ENCODE measurements at regions not wholly inside any gene's neighbourhood (a gene's known extent, or its start where the extent isn't known, plus 50 kb on each side); places are given as distances from the start of the nearest gene placed in this dataset.
"Not testable (repeated sequence)": the region's sequence is repeated elsewhere in the genome, so short reads cannot be mapped to it uniquely, and the experiment has no call there.

- no peaks in the 10 kb centered on the region for H3K9me3 Mint-ChIP-seq (ENCODE audit: unreplicated experiment)
- no peaks in the 10 kb centered on the region for H3K4me1 Mint-ChIP-seq (ENCODE audit: insufficient read depth, unreplicated experiment)
- POLR2A ChIA-PET = no interaction called here
- no TSS peak for BruUV-seq (replicated peaks)
- TF ChIP-seq, protein P1, sequence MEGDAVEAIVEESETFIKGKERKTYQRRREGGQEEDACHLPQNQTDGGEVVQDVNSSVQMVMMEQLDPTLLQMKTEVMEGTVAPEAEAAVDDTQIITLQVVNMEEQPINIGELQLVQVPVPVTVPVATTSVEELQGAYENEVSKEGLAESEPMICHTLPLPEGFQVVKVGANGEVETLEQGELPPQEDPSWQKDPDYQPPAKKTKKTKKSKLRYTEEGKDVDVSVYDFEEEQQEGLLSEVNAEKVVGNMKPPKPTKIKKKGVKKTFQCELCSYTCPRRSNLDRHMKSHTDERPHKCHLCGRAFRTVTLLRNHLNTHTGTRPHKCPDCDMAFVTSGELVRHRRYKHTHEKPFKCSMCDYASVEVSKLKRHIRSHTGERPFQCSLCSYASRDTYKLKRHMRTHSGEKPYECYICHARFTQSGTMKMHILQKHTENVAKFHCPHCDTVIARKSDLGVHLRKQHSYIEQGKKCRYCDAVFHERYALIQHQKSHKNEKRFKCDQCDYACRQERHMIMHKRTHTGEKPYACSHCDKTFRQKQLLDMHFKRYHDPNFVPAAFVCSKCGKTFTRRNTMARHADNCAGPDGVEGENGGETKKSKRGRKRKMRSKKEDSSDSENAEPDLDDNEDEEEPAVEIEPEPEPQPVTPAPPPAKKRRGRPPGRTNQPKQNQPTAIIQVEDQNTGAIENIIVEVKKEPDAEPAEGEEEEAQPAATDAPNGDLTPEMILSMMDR (IDR thresholded peaks at IDR 0.05; ENCODE audit: unreplicated experiment) = no peak
- no peaks in the 10 kb centered on the region for H3K27me3 Mint-ChIP-seq (ENCODE audit: insufficient read depth, unreplicated experiment)
- H3K36me3 Mint-ChIP-seq (ENCODE audit: insufficient read depth, unreplicated experiment) = no peaks in the 10 kb centered on the region
- H3K27ac Mint-ChIP-seq (ENCODE audit: low read depth, unreplicated experiment) = no peak overlapping the region
- DNase-seq (ENCODE audit: unreplicated experiment) = no peak
- intact Hi-C loops (cut with micrococcal nuclease) = no loop called here
- H3K4me3 Mint-ChIP-seq (ENCODE audit: unreplicated experiment) = no peak overlapping the region
- CTCF ChIA-PET = no interaction called here
Observed at GRCh38 chr12:16785953-16786352, 180.0 kb upstream of the LMO3 start.

DNA sequence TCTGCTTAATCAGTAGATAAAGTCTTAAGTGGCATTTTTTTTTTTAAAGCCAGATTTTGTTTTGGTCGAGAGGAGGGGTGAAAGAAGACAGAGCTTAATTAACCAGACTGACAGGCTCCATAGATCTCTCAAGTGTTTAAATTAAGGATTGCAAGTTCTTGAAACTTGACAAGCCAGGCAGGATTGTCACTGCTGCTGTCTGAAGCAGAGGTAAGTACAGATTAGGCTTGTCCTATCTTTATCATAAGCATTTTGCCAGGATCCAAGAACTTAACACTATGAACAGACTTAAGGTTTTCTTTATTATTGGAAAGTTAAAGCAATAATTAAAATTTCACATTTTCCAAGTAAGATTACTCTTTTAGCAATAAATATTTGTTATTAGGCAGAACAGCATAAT, 179.6 kb upstream of the LMO3 start:
- ChIA-PET POLR2A (no interaction called here), CTCF (no interaction called here)
- Mint-ChIP-seq H3K27me3 (ENCODE audit: insufficient read depth, unreplicated experiment) (no peaks in the 10 kb centered on the region), H3K4me1 (ENCODE audit: insufficient read depth, unreplicated experiment) (no peaks in the 10 kb centered on the region), H3K4me3 (ENCODE audit: unreplicated experiment) (no peak overlapping the region), H3K27ac (ENCODE audit: low read depth, unreplicated experiment) (no peak overlapping the region), H3K36me3 (ENCODE audit: insufficient read depth, unreplicated experiment) (no peaks in the 10 kb centered on the region), H3K9me3 (ENCODE audit: unreplicated experiment) (no peaks in the 10 kb centered on the region)
- TF ChIP-seq, protein P1 (IDR thresholded peaks at IDR 0.05; ENCODE audit: unreplicated experiment) = no peak
- no peak for DNase-seq (ENCODE audit: unreplicated experiment)
- BruUV-seq (replicated peaks) = no TSS peak
- intact Hi-C loops (cut with micrococcal nuclease) = no loop called here

DNA sequence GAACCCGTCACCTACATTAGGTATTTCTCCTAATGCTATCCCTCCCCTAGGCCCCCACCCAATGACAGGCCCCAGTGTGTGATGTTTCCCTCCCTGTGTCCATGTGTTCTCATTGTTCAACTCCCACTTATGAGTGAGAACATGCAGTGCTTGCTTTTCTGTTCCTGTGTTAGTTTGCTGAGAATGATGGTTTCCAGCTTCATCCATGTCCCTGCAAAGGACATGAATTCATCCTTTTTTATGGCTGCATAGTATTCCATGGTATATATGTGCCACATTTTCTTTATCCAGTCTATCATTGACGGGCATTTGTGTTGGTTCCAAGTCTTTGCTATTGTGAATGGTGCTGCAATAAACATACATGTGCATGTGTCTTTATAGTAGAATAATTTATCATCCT, 163.2 kb upstream of the LMO3 start:
- H3K27ac Mint-ChIP-seq (ENCODE audit: low read depth, unreplicated experiment); H3K4me3 Mint-ChIP-seq (ENCODE audit: unreplicated experiment); BruUV-seq (replicated peaks); H3K27me3 Mint-ChIP-seq (ENCODE audit: insufficient read depth, unreplicated experiment); DNase-seq (ENCODE audit: unreplicated experiment); H3K4me1 Mint-ChIP-seq (ENCODE audit: insufficient read depth, unreplicated experiment); POLR2A ChIA-PET; intact Hi-C loops (cut with micrococcal nuclease); H3K36me3 Mint-ChIP-seq (ENCODE audit: insufficient read depth, unreplicated experiment): not testable (repeated sequence)
- CTCF ChIA-PET = interaction anchor here (0.9 kb wide), 1 partner anchor 14 kb away, joined by 5 read pairs; no protein-coding TSS in a partner anchor
- peaks cover 25% of the 10 kb centered on the region for H3K9me3 Mint-ChIP-seq (ENCODE audit: unreplicated experiment)

DNA sequence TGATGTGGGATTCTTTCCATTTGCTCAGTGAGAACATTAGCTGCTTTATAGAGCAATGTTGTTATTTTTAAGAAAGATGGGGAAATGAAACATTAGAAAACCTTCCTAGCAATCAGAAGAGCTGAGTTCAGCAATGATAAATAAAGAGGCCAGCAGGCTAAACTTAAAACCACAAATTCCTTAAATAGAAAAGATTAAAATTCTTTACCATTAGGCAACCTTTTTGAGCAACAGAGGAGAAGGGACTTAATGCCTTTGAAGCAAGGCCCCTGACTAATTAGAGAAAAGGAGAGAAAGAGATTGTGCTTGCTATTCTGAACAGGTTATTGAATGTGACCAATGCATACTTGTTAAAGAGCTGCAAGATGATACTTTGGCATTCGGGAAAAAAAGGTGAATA, 160.8 kb upstream of the LMO3 start:
- TF ChIP-seq, protein P1 (IDR thresholded peaks at IDR 0.05; ENCODE audit: unreplicated experiment) = no peak
- Mint-ChIP-seq H3K4me3 (ENCODE audit: unreplicated experiment) (no peak overlapping the region), H3K27ac (ENCODE audit: low read depth, unreplicated experiment) (no peak overlapping the region), H3K27me3 (ENCODE audit: insufficient read depth, unreplicated experiment) (no peaks in the 10 kb centered on the region), H3K4me1 (ENCODE audit: insufficient read depth, unreplicated experiment) (no peaks in the 10 kb centered on the region), H3K9me3 (ENCODE audit: unreplicated experiment) (peaks cover 18% of the 10 kb centered on the region), H3K36me3 (ENCODE audit: insufficient read depth, unreplicated experiment) (no peaks in the 10 kb centered on the region)
- ChIA-PET POLR2A (no interaction called here), CTCF (interaction anchor here (0.7 kb wide), 1 partner anchor 280 kb away, joined by 3 read pairs; no protein-coding TSS in a partner anchor)
- DNase-seq (ENCODE audit: unreplicated experiment) = no peak
- intact Hi-C loops (cut with micrococcal nuclease) = no loop called here
- no TSS peak for BruUV-seq (replicated peaks)

DNA sequence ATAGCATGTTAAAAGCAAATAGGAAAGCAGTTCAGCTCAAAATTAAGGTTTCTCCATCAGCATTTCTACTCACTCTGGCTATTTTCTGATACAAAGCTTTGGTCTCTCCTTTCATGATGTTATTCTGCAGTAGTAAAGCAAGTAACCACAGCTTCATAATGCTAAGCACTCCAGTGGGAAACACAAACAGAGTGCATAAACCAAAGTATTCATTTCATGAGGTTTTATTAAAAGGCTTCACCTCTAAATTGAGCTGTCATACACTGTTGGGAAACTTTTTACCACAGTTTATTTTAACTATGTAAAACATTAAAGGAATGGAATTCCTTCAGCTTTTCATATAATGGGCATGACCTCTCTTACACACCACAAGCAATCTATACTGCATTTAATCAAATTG, 157.9 kb upstream of the LMO3 start:
- H3K4me1 Mint-ChIP-seq (ENCODE audit: insufficient read depth, unreplicated experiment) = no peaks in the 10 kb centered on the region
- H3K4me3 Mint-ChIP-seq (ENCODE audit: unreplicated experiment) = no peak overlapping the region
- H3K27ac Mint-ChIP-seq (ENCODE audit: low read depth, unreplicated experiment) = no peak overlapping the region
- DNase-seq (ENCODE audit: unreplicated experiment) = no peak
- ChIA-PET POLR2A (no interaction called here), CTCF (interaction anchor here (1.2 kb wide), 1 partner anchor 9 kb away, joined by 4 read pairs; no protein-coding TSS in a partner anchor)
- H3K9me3 Mint-ChIP-seq (ENCODE audit: unreplicated experiment) = no peaks in the 10 kb centered on the region
- intact Hi-C loops (cut with micrococcal nuclease) = no loop called here
- TF ChIP-seq, protein P1 (IDR thresholded peaks at IDR 0.05; ENCODE audit: unreplicated experiment) = no peak
- H3K36me3 Mint-ChIP-seq (ENCODE audit: insufficient read depth, unreplicated experiment) = no peaks in the 10 kb centered on the region
- no TSS peak for BruUV-seq (replicated peaks)
- H3K27me3 Mint-ChIP-seq (ENCODE audit: insufficient read depth, unreplicated experiment) = no peaks in the 10 kb centered on the region
